GM06990 (cell line): ENCODE measurements at regions not wholly inside any gene's neighbourhood (a gene's known extent, or its start where the extent isn't known, plus 50 kb on each side); places are given as distances from the start of the nearest gene placed in this dataset.

ENCODE experiments used
- DNase-seq: peaks from one replicate; pipeline ENCODE4 v3.0.0-alpha.2; 2011; ENCODE audit not compliant: insufficient read length; ENCODE audit errors: extremely low read depth
- H3K27me3 ChIP-seq: replicated peaks from 2 replicates; pipeline ENCODE4 v1.6.0; 2011; ENCODE audit warnings: low read length; ENCODE audit not compliant: control insufficient read depth, insufficient read depth
- H3K36me3 ChIP-seq: 2 replicates; pipeline ENCODE4 v1.5.1; 2011; ENCODE audit warnings: low read length; ENCODE audit not compliant: control insufficient read depth, insufficient read depth
- H3K4me3 ChIP-seq: replicated peaks from 2 replicates; pipeline ENCODE4 v1.5.1; 2011; ENCODE audit warnings: low read depth, mild to moderate bottlenecking, control low read depth, low read length
- CTCF ChIP-seq: IDR thresholded peaks from 2 replicates; pipeline ENCODE4 v1.5.1; 2011; ENCODE audit warnings: low read length, control low read depth, mild to moderate bottlenecking, inconsistent platforms; ENCODE audit not compliant: insufficient read depth, poor library complexity, severe bottlenecking

GRCh38 chrX:148215726-148216125 lies 234.6 kb downstream of the FMR1NB start:
- Histone ChIP-seq H3K36me3 (no peaks in the 10 kb centered on the region), H3K27me3 (no peaks in the 10 kb centered on the region), H3K4me3 (no peak overlapping the region)
- DNase-seq = no peak
- TF ChIP-seq CTCF = no peak

GRCh38 chrX:148223361-148223760 lies 242.2 kb downstream of the FMR1NB start:
- Histone ChIP-seq H3K4me3 (no peak overlapping the region), H3K36me3 (no peaks in the 10 kb centered on the region), H3K27me3 (no peaks in the 10 kb centered on the region)
- no peak for DNase-seq
- TF ChIP-seq CTCF = no peak

GRCh38 chrX:148228521-148228920 lies 247.4 kb downstream of the FMR1NB start:
- TF ChIP-seq CTCF = no peak
- Histone ChIP-seq H3K36me3 (no peaks in the 10 kb centered on the region), H3K4me3 (no peak overlapping the region), H3K27me3 (no peaks in the 10 kb centered on the region)
- no peak for DNase-seq

- no peak overlapping the region for H3K4me3 ChIP-seq
- no peak for TF ChIP-seq CTCF
- H3K36me3 ChIP-seq = no peaks in the 10 kb centered on the region
- no peaks in the 10 kb centered on the region for H3K27me3 ChIP-seq
- no peak for DNase-seq
Measured at GRCh38 chrX:148229801-148230303, 248.7 kb downstream of the FMR1NB start.

GRCh38 chrX:148259990-148260389 lies 240.4 kb upstream of the AFF2 start:
- no peak for DNase-seq
- H3K27me3 ChIP-seq = no peaks in the 10 kb centered on the region
- TF ChIP-seq CTCF = no peak
- no peaks in the 10 kb centered on the region for H3K36me3 ChIP-seq
- no peak overlapping the region for H3K4me3 ChIP-seq

- Histone ChIP-seq H3K36me3 (no peaks in the 10 kb centered on the region), H3K4me3 (no peak overlapping the region), H3K27me3 (no peaks in the 10 kb centered on the region)
- DNase-seq = no peak
- no peak for TF ChIP-seq CTCF
Measured at GRCh38 chrX:148265829-148266228, 234.6 kb upstream of the AFF2 start.
